Islet precursor cell (in vitro differentiated cells): ENCODE measurements at regions not wholly inside any gene's neighbourhood (a gene's known extent, or its start where the extent isn't known, plus 50 kb on each side); places are given as distances from the start of the nearest gene placed in this dataset.

Source experiments
- DNase-seq: peaks from one replicate; pipeline ENCODE4 v3.0.0-alpha.2; 2018

GRCh38 chr1:72911656-72912055 lies 629.3 kb upstream of the NEGR1 start:
- DNase-seq: no peak

- no peak for DNase-seq
These were observed 613.9 kb upstream of the NEGR1 start for GRCh38 chr1:72896256-72896655.

- DNase-seq: no peak
These were observed 610.1 kb upstream of the NEGR1 start for GRCh38 chr1:72892461-72892860.

GRCh38 chr1:72891976-72892375 lies 609.6 kb upstream of the NEGR1 start:
- no peak for DNase-seq

- no peak for DNase-seq
These were observed 603.5 kb upstream of the NEGR1 start for GRCh38 chr1:72885841-72886240.

GRCh38 chr1:72885017-72885416 lies 602.7 kb upstream of the NEGR1 start:
- DNase-seq: no peak

GRCh38 chr1:72869873-72870272 lies 587.5 kb upstream of the NEGR1 start:
- no peak for DNase-seq

- no peak for DNase-seq
These were observed 587.1 kb upstream of the NEGR1 start for GRCh38 chr1:72869441-72869840.

- DNase-seq: no peak
These were observed 569.3 kb upstream of the NEGR1 start for GRCh38 chr1:72851597-72851996.

GRCh38 chr1:72848997-72849396 lies 566.7 kb upstream of the NEGR1 start:
- DNase-seq: no peak

GRCh38 chr1:72847651-72848050 lies 565.3 kb upstream of the NEGR1 start:
- DNase-seq: no peak

- no peak for DNase-seq
These were observed 564.3 kb upstream of the NEGR1 start for GRCh38 chr1:72846476-72847278.

GRCh38 chr1:72845981-72846380 lies 563.6 kb upstream of the NEGR1 start:
- DNase-seq: no peak

GRCh38 chr1:72845381-72845780 lies 563.0 kb upstream of the NEGR1 start:
- peak; percentile 61 for DNase-seq

GRCh38 chr1:72837781-72838180 lies 555.4 kb upstream of the NEGR1 start:
- DNase-seq: peak; percentile 63

GRCh38 chr1:72830606-72831390 lies 548.5 kb upstream of the NEGR1 start:
- peak; percentile 69 for DNase-seq

- no peak for DNase-seq
These were observed 544.9 kb upstream of the NEGR1 start for GRCh38 chr1:72827278-72827677.

- DNase-seq: no peak
These were observed 522.2 kb upstream of the NEGR1 start for GRCh38 chr1:72804541-72804940.

GRCh38 chr1:72781038-72781437 lies 498.7 kb upstream of the NEGR1 start:
- DNase-seq: no peak

- no peak for DNase-seq
These were observed 497.9 kb upstream of the NEGR1 start for GRCh38 chr1:72780212-72780611.

- no peak for DNase-seq
These were observed 495.6 kb upstream of the NEGR1 start for GRCh38 chr1:72777918-72778317.

- no peak for DNase-seq
These were observed 481.1 kb upstream of the NEGR1 start for GRCh38 chr1:72763481-72763880.

GRCh38 chr1:72759486-72759885 lies 477.1 kb upstream of the NEGR1 start:
- no peak for DNase-seq

- no peak for DNase-seq
These were observed 475.5 kb upstream of the NEGR1 start for GRCh38 chr1:72757843-72758242.
